Stimulated activated naive CD8-positive, alpha-beta T cell treated with anti-CD3 and anti-CD28 coated beads, Interleukin-15, Interleukin-2, amounts not matched to agents 100 ng/mL and 50 ng/mL, for 24 hours (primary cell): ENCODE measurements at regions not wholly inside any gene's neighbourhood (a gene's known extent, or its start where the extent isn't known, plus 50 kb on each side); places are given as distances from the start of the nearest gene placed in this dataset.

ENCODE experiments used
- H3K27ac Mint-ChIP-seq: one replicate; pipeline ENCODE4 v1.8.0; 2021; ENCODE audit warnings: mild to moderate bottlenecking, mixed read lengths
- H3K27me3 Mint-ChIP-seq: one replicate; pipeline ENCODE4 v1.8.0; 2021; ENCODE audit warnings: mixed read lengths
- H3K36me3 Mint-ChIP-seq: one replicate; pipeline ENCODE4 v1.8.0; 2021; ENCODE audit warnings: low read depth, mixed read lengths
- H3K4me1 Mint-ChIP-seq: one replicate; pipeline ENCODE4 v1.8.0; 2021; ENCODE audit warnings: low read depth, mixed read lengths
- H3K4me3 Mint-ChIP-seq: one replicate; pipeline ENCODE4 v1.8.0; 2021; ENCODE audit warnings: mild to moderate bottlenecking, mixed read lengths
- H3K9me3 Mint-ChIP-seq: one replicate; pipeline ENCODE4 v1.8.0; 2021; ENCODE audit warnings: mixed read lengths

GRCh38 chr18:10301831-10302483 lies 152.5 kb upstream of the APCDD1 start:
- Mint-ChIP-seq H3K4me1 (peaks cover 4% of the 10 kb centered on the region), H3K27ac (no peak overlapping the region), H3K36me3 (no peaks in the 10 kb centered on the region), H3K4me3 (no peak overlapping the region), H3K9me3 (no peaks in the 10 kb centered on the region), H3K27me3 (no peaks in the 10 kb centered on the region)

DNA sequence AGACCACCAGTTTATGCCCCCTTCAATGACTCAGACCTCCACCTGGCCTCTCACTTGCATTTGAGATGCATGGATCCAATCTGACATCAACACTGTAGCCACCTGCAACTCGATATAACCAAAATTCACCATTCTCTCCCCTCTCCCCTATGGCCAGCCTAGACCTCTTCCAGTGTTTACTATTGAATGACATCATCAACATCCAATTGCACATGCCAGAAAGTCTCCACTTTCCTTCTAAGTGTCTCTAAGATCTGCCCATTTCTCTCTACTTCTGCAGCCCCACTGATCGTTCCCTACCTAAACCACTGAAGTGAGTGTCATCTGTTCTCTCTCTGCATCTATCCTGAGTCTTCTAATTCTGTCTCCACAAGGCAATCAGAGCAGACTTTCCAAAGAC lies 151.3 kb upstream of the APCDD1 start:
- Mint-ChIP-seq H3K4me3 (no peak overlapping the region), H3K9me3 (no peaks in the 10 kb centered on the region), H3K4me1 (peaks cover 4% of the 10 kb centered on the region), H3K27ac (no peak overlapping the region), H3K36me3 (no peaks in the 10 kb centered on the region), H3K27me3 (no peaks in the 10 kb centered on the region)

DNA sequence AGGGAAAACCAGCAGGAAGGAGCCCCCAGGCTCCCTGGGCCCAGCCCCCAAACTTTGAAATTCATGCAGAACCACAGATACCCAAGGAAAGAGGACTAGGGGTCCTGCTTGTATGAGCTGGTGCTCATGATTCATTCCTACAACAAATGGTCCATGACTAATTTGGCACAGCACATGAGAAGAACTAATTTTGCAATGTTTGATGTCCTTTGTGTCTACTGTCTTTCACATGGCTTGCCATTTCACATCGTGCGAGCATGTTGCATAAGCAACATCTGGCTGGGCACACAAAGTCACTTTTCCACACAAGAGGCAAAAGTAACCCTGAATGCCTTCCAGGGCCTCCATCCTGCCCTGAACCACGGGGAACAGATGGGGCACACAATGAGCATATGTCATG lies 149.6 kb upstream of the APCDD1 start:
- Mint-ChIP-seq H3K27me3 (no peaks in the 10 kb centered on the region), H3K36me3 (no peaks in the 10 kb centered on the region), H3K9me3 (no peaks in the 10 kb centered on the region), H3K27ac (no peak overlapping the region), H3K4me1 (no peaks in the 10 kb centered on the region), H3K4me3 (no peak overlapping the region)

DNA sequence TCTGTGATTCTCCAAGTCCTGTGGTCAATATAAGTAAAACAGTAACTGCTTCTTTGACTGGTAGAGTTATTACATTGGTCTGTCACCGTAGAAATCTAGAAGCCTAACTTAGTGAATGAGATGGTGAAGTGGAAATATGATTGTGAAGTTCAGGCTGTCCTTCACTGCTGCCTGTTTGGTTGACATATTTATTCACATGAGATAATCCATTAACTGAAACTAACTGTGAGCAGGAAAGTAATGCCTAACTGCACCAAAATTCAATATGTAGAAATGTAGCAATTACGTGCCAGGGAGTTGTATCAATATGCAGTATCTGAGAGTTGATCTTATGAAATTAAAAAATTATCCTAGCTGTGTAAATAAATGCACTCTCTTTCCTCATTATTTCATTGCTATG lies 147.7 kb upstream of the APCDD1 start:
- Mint-ChIP-seq H3K36me3 (no peaks in the 10 kb centered on the region), H3K4me1 (no peaks in the 10 kb centered on the region), H3K4me3 (no peak overlapping the region), H3K9me3 (no peaks in the 10 kb centered on the region), H3K27ac (no peak overlapping the region), H3K27me3 (no peaks in the 10 kb centered on the region)

DNA sequence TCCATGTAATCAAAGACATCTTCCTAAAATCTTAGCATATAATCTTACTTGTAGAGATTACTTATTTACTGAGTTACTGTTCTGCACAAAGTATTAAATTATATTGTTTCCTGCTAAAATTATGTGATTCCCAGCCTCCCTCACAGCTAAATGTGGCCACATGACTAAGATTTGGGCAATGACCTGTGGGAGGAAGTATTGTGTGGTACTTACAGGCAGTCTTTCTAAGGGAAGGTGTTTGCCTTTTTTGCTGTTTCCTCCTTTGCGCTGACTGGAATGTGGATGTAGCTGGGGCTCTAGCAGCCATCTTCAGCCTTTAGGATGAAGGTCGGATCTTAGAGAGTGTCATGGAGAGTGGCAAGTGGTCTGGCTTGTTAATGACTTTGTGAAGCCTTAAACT lies 146.3 kb upstream of the APCDD1 start:
- Mint-ChIP-seq H3K9me3 (no peaks in the 10 kb centered on the region), H3K27me3 (no peaks in the 10 kb centered on the region), H3K4me3 (no peak overlapping the region)

GRCh38 chr18:10310626-10311025 lies 143.8 kb upstream of the APCDD1 start:
- no peaks in the 10 kb centered on the region for H3K27me3 Mint-ChIP-seq
- no peaks in the 10 kb centered on the region for H3K36me3 Mint-ChIP-seq
- no peaks in the 10 kb centered on the region for H3K9me3 Mint-ChIP-seq
- no peak overlapping the region for H3K27ac Mint-ChIP-seq
- H3K4me1 Mint-ChIP-seq = peaks cover 3% of the 10 kb centered on the region
- no peak overlapping the region for H3K4me3 Mint-ChIP-seq

More for the DNA sequence above, 146.3 kb upstream of the APCDD1 start:
- no peaks in the 10 kb centered on the region for H3K36me3 Mint-ChIP-seq
- H3K4me1 Mint-ChIP-seq = no peaks in the 10 kb centered on the region
- H3K27ac Mint-ChIP-seq = no peak overlapping the region

GRCh38 chr18:10312326-10313015 lies 142.0 kb upstream of the APCDD1 start:
- Mint-ChIP-seq H3K4me3 (no peak overlapping the region), H3K9me3 (no peaks in the 10 kb centered on the region), H3K27ac (no peak overlapping the region), H3K4me1 (peaks cover 6% of the 10 kb centered on the region), H3K36me3 (no peaks in the 10 kb centered on the region), H3K27me3 (no peaks in the 10 kb centered on the region)

DNA sequence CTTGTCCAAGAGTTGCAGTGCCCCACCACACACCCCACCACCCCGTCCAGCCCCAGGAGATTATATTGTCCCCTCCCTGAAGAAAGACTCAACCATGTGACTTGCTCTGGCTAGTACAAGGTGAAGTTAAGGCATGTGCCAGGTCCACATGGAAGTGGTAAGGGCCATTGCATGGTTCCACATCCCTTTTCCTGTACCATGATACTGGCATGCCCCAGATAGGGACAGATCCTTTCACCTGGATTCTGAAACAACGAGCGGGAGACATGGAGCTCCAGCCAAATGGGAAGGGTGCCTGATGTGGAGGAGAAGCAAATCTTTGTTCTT lies 141.5 kb upstream of the APCDD1 start:
- H3K36me3 Mint-ChIP-seq = no peaks in the 10 kb centered on the region
- no peak overlapping the region for H3K27ac Mint-ChIP-seq
- H3K27me3 Mint-ChIP-seq = no peaks in the 10 kb centered on the region
- no peaks in the 10 kb centered on the region for H3K9me3 Mint-ChIP-seq
- peaks cover 6% of the 10 kb centered on the region for H3K4me1 Mint-ChIP-seq
- H3K4me3 Mint-ChIP-seq = no peak overlapping the region

DNA sequence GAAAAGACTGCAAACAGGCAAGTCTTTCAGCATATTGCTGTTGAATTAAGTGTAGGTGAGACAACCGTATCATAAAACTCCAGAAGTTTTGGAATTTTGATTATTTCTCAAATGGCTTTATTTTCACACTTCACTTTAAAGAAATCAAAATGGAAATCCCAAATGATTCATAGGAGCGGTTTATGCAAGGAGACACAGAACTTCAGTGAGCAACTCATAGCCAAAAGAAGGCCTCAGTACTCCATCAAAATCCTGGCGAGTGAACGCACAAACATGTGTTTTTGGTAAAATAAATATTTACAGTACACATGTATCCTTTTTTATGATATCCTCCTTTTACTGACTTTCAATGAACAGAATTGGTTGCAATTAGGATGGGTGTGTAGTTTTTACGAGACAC lies 140.4 kb upstream of the APCDD1 start:
- Mint-ChIP-seq H3K9me3 (no peaks in the 10 kb centered on the region), H3K4me3 (no peak overlapping the region), H3K27me3 (no peaks in the 10 kb centered on the region), H3K4me1 (peaks cover 6% of the 10 kb centered on the region), H3K36me3 (no peaks in the 10 kb centered on the region), H3K27ac (no peak overlapping the region)

DNA sequence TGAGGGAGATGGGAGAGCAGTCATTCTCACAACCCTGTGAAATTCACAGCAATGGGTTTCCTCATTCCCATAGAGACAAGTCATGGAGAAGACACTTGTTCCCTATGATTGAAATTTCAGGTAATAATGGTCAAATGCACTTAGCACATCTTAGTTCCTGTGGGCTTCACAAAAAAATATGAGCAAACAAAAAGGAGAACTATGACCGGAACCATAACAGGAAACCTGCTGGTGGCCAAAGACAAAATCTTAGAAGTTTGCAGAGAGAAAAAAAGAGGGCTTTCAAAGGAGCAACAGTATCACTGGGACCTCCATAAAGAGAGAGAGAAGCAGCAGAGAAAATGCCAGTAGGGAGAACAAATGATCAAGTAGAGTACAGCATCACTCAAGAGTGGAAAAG lies 138.9 kb upstream of the APCDD1 start:
- H3K27ac Mint-ChIP-seq = no peak overlapping the region
- no peaks in the 10 kb centered on the region for H3K9me3 Mint-ChIP-seq
- H3K27me3 Mint-ChIP-seq = no peaks in the 10 kb centered on the region
- H3K36me3 Mint-ChIP-seq = no peaks in the 10 kb centered on the region
- no peak overlapping the region for H3K4me3 Mint-ChIP-seq
- peaks cover 11% of the 10 kb centered on the region for H3K4me1 Mint-ChIP-seq

DNA sequence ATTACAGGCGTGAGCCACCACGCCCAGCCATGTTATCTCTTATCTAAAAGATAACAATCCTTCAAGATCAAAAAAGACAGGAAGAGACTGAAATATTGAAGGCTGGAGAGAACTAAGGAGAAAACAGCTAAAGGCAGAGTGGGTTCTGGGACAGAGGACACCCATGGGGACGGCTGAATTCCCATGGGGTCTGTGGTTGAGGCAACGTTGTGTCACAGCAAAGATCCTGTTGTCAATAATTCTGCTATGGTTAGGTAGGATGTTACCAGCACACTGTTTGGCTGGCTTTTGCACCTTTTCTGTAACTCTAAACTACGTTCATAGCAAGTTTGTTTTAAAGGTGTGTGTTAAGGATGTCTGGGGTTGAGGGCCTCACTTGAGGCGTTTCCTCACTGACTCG lies 137.7 kb upstream of the APCDD1 start:
- Mint-ChIP-seq H3K27me3 (no peaks in the 10 kb centered on the region), H3K4me1 (peaks cover 11% of the 10 kb centered on the region), H3K36me3 (no peaks in the 10 kb centered on the region), H3K4me3 (no peak overlapping the region), H3K27ac (no peak overlapping the region), H3K9me3 (no peaks in the 10 kb centered on the region)

DNA sequence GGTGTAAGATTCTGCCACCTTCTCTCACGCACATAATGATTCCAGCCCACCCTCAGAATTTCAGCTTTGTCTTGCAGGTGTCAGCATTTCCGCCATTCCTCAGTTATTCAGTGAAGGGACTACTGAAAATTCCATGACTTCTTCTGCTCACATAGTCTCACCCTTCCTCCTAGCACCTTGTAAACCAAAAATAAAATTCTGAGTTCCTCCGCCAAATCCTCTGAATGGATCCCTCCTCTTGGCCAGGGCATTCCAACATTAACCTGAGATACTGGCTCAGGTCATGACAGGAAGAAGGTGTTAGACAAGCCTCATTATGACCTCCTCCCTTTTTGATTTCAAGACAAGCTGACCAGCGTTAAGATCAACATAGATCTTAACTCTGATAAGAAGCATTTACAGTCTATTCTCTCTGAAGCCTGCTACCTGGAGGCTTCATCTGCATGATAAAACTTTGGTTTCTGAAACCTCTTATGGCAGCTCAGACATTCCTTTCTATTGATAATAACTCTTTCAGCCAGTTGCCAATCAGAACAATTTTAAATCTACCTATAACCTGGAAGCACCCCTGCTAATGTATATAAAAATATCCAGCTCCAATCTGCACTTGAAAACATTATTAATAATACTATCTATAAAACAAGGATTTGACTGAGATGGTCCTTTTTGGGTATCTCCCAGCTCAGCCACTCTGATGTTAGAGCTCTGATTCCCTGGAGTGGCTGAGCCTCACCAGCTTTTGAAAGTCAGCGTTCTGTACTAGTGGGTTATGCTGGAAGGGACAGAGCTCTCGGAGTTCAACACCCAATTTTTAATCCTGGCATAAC lies 136.4 kb upstream of the APCDD1 start:
- H3K9me3 Mint-ChIP-seq = no peaks in the 10 kb centered on the region
- peaks cover 11% of the 10 kb centered on the region for H3K4me1 Mint-ChIP-seq
- H3K36me3 Mint-ChIP-seq = no peaks in the 10 kb centered on the region
- no peak overlapping the region for H3K4me3 Mint-ChIP-seq
- H3K27me3 Mint-ChIP-seq = no peaks in the 10 kb centered on the region
- no peak overlapping the region for H3K27ac Mint-ChIP-seq

GRCh38 chr18:10318691-10318970 lies 135.8 kb upstream of the APCDD1 start:
- H3K36me3 Mint-ChIP-seq = no peaks in the 10 kb centered on the region
- H3K4me1 Mint-ChIP-seq = peaks cover 11% of the 10 kb centered on the region

DNA sequence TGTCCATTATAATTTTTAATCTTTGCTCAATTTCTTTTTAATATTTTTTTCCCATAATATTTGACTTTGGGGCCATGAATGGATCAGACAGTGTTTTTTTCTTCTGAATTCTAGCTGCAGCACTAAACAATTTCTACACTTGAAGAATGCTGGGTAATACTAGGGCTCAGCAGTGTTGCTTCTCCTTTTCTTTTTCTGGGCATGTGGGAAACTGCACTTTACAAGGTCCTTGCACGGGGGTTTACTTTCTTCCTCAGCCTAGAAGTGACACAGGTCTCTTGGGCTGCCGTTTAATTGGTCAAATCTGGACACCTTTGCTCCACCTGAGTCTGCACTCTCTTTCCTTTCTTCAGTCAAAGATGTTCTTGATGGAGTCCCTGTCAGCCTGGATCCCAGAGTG lies 135.4 kb upstream of the APCDD1 start:
- Mint-ChIP-seq H3K36me3 (no peaks in the 10 kb centered on the region), H3K27ac (no peak overlapping the region), H3K27me3 (no peaks in the 10 kb centered on the region), H3K4me3 (no peak overlapping the region), H3K9me3 (no peaks in the 10 kb centered on the region), H3K4me1 (peaks cover 11% of the 10 kb centered on the region)

More at GRCh38 chr18:10318691-10318970, 135.8 kb upstream of the APCDD1 start:
- H3K27me3 Mint-ChIP-seq = no peaks in the 10 kb centered on the region
- no peaks in the 10 kb centered on the region for H3K9me3 Mint-ChIP-seq
- no peak overlapping the region for H3K27ac Mint-ChIP-seq
- H3K4me3 Mint-ChIP-seq = no peak overlapping the region

- peaks cover 11% of the 10 kb centered on the region for H3K4me1 Mint-ChIP-seq
- no peak overlapping the region for H3K27ac Mint-ChIP-seq
Measured at GRCh38 chr18:10319914-10320600, 134.4 kb upstream of the APCDD1 start.

More at GRCh38 chr18:10319914-10320600, 134.4 kb upstream of the APCDD1 start:
- Mint-ChIP-seq H3K27me3 (no peaks in the 10 kb centered on the region), H3K36me3 (no peaks in the 10 kb centered on the region), H3K4me3 (no peak overlapping the region), H3K9me3 (no peaks in the 10 kb centered on the region)
